HG02970 (cell line): ENCODE measurements at regions not wholly inside any gene's neighbourhood (a gene's known extent, or its start where the extent isn't known, plus 50 kb on each side); places are given as distances from the start of the nearest gene placed in this dataset.
"Not testable (repeated sequence)": the region's sequence is repeated elsewhere in the genome, so short reads cannot be mapped to it uniquely, and the experiment has no call there.

ENCODE experiments used
- ATAC-seq: cut with Tn5 transposase; IDR thresholded peaks from one replicate; pipeline ENCODE4 v1.9.1; 2021; ENCODE audit warnings: mild to moderate bottlenecking, moderate library complexity, moderate number of reproducible peaks; ENCODE audit not compliant: unreplicated experiment, low FRiP score

DNA sequence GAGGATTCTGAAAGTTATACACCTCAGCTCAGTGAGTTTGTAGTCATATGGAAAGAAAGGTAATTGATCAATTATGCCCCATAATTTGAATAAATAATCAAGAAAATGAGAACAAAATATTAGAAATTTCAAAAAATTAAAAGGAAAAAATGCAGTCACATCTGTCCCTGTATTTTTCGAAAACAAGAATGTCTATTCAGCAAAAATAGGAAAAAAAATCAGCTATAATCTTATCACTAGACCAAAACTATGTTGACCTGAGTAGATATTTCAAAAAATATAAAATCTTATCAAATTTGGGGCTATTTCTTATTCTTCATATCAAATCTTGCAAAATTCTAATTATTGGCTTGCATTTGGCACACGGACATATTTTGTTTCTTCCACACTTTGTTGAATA, 501.2 kb upstream of the CNTN3 start:
- no peak for ATAC-seq

DNA sequence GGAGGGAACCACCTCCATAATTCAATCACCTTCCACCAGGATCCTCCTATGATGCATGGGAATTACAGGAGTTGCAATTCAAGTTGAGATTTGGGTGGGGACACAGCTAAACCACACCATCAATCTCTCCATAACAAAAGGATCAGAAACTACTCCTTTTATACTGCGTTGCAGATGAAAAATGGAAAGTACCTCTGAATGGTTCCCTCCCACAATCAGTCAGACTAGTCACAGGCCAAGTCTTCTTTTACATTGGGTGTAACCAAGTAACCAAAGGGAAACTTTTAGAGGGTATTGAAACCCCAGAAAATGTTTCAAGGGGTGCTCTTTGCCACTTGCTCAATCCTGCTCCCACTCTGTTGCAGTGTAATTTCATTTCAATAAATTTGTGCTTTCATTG, 504.3 kb upstream of the CNTN3 start:
- no peak for ATAC-seq

DNA sequence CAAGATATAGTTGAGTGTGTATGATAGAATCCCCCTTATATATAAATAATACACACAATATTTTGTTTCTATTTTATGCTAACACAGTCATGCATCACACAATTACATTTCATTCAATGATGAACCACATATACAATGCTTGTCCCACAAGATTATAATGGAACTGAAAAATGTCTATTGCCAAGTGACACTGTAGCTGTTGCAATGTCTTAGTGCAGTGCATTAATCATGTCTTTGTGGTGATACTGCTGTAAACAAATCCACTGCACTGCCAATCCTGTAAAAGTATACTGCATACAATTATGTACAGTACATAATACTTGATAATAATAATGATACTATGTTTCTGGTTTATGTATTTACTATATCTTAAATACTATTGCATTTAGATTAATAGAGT, 512.1 kb upstream of the CNTN3 start:
- ATAC-seq = no peak

DNA sequence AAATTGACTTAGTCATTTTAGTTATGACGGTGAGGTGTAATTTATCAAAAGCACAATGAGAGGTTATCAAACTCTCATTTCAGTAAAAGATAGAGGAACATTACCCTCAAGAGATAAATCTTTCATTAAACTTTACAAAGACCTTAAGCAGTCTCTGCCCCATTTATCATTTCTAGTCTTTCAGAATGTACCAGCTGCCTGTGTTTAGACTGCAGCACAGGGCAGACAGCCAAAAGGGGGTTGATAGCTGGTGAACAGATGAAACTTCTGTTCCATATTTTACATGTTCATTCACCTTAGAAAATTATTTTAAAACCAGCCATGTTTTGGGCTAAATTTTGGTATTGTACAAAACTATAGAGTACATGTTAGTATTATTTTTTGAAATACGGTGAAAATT, 514.6 kb upstream of the CNTN3 start:
- ATAC-seq = no peak

DNA sequence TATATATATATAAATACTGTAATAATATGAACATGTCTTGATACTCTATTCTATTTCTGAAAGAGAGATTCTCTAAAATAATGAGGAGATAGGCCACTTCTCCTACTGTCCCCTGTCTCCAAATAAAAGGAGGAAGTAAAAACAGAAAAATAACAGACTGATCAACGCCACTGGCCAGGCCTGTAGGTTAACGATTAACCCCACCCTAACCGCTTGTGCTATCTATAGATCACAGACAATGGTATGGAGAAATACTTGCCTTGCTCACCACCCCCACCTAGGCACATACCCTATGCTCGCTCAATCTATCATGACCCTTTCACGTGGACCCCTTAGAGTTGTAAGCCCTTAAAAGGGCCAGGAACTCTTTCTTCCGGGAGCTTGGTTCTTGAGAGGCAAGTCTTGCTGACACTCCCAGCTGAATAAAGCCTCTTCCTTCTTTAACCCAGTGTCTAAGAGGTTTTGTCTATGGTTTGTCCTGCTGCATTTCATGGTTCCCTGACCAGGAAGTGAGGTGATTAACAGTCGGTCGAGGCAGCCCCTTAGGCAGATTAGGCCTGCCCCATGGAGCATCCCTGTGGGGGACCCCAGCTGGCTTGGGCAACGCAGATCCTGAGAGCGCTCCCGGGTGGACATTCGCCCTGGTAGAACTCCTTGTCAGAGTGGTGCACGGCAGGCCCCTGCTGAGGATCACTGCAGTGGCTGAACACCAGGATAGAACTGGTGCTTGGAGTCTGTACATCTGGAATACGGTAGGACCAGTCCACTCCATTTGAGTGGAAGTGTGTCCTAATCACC, 521.8 kb upstream of the CNTN3 start:
- no peak for ATAC-seq

DNA sequence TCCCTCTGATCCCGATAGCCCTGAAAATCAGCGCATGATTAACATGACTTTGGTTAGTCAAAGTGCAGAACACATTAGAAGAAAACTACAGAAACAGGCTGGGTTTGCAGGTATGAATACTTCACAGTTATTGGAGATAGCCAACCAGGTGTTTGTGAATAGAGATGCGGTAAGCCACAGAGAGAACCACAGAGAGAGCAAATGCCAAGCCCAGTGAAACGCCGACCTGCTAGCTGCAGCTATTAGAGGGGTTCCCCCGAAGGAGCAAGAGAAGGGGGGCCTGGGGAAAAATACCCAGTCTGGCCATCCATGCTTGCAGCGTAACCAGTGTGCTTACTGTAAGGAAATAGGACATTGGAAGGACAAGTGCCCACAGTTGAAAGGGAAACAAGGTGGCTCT, 523.9 kb upstream of the CNTN3 start:
- ATAC-seq = no peak

DNA sequence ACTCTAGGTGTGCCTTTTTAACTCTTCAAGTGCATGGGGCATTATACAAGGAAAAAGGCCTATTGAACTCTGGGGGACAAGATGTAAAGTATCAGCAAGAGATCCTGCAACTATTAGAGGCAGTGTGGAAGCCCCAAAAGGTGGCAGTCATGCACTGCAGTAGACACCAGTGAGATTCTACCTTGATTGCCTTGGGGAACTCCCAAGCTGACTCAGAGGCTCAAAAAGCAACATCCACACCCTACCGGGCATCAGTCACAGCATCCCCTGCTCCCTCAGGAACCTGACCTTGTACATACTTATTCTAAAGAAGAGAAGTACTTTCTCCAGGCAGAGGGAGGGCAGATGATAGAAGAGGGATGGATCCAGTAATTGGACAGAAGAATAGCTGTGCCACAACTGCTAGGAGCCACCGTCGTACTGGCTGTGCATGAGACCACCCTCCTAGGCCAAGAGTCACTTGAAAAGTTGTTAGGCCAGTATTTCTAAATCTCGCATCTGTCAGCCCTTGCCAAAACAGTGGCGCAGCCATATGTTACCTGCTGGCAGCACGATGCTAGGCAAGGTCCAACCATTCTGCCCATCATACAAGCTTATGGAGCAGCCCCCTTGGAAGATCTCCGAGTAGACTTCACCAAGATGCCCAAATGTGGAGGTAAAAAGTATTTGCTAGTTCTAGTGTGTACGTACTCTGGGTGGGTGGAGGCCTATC, 523.1 kb upstream of the FRG2C start:
- ATAC-seq = no peak

DNA sequence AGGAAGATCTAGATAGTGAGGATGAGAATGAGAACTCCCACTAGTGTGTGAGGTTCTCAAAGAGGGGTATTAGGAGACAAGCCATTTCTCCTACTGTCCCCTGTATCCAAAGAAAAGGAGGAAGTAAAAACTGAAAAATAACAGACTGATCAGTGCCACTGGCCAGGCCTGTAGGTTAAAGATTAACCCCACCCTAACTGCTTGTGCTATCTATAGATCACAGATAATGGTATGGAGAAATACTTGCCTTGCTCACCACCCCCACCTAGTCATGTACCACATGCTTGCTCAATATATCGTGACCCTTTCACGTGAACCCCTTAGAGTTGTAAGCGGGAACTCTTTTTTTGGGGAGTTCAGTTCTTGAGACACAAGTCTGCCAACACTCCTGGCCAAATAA, 519.7 kb upstream of the FRG2C start:
- no peak for ATAC-seq

DNA sequence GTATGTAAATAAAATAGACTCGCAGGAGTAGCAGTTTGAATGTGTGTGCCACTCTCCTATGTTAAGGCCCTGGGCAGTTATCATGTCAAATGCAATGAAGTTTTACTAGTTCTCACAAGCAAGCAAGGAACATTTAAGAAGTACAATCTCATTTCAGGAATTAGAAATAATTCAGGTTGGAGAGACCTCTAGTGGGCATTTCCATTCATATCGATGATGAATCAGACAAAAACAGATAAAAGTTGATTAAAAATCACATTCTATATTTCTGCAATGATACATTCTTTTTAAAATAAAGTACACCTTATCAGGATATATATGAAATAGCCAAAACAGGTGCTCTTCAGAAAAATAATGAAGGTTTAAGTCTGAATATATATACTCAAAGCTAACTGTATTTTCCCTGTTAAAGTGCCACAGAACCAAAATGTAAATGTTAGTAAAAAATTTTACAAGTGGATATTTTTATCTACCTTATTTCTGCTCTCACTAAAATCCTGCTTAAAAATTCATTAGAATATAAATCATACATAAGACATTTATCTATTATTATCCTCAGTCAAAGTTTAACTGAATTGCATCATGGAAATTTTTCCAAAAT, 492.4 kb upstream of the FRG2C start:
- no peak for ATAC-seq

DNA sequence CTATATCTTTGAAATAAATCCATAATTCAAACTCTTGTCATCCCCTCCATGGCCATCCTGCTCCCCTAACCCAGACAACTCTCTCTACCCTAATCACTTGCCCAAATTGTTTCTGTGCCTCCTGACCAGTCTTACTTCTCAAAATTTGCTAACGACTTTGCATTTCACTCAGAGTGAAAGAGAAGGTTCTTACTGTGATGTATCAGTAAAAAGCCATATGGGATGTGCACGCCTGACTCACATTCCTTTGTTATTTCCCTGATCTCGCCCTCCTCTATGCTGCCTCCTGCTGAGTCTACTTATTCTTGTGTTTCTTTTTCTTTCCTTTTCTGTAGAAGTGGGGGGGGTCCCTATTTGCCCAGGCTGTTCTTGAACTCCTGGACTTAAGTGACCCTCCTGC, 487.2 kb upstream of the FRG2C start:
- no peak for ATAC-seq

DNA sequence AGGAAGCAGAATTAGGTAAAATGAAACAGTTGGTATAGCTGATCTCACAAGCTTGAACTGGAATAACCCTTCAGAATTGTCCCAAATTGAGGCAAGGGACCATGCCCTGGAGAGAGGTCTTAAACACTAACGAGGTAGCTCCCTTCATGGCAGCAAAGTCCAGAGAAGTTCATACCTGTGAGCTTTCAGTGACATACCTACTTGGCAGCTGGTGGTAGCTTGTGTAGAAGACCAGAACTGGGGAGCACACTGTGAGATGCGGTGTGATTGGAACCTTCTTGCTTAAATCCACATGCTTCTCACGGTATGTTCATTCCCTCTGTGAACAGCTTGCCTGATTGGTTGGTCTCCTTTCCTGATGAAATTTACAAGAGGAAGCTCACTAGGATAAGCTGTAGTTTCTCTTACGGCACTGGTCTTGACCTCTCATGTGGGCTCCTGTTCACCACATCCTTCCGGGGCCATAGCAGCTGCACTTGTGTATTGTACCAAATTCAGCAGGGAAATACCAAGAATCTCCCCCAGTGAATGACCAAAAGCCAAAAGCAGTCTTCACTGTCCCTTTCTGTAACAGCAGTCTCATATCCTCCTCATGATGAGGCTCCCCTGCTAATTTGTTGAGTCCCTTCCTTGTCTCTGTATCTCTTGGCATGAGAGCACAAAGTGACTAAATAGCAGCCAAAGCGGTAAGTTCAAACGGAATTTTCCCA, 483.7 kb upstream of the FRG2C start:
- ATAC-seq = no peak

DNA sequence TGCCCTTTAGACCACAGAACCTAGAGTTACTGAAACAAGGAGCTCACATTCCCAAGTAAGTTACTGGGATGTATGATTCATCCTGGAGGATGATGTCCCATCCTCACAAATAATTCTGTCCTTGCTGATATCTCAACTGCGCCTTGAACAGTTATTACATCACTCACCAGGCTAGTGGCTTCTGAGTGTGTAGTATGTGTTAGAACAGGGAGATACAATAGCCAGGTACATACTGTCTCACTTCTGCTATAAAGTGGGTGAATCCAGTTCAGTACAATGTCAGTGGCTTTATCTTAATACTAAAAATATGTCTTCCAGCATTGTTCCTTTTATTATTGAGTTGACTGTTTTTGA, 483.2 kb upstream of the FRG2C start:
- ATAC-seq = no peak

DNA sequence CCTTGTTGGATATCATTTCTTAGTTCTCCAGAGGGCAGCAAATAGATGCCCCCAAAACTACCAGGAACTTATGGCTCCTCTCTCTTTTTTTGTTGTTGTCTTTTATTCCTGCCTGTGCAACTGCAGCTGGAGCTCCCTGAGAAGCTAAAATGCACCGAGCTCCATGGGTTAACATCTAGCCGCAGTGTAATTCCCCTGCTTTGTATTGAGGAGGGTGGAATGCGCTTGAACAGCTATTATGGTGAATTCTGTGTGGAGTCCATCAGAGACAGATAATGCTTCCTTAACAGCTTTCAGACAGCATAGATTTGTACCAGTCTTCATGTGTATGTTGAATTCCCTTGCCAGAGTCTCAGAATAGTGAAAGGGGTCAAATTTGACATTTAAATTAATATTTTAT, 475.2 kb upstream of the FRG2C start:
- no peak for ATAC-seq

DNA sequence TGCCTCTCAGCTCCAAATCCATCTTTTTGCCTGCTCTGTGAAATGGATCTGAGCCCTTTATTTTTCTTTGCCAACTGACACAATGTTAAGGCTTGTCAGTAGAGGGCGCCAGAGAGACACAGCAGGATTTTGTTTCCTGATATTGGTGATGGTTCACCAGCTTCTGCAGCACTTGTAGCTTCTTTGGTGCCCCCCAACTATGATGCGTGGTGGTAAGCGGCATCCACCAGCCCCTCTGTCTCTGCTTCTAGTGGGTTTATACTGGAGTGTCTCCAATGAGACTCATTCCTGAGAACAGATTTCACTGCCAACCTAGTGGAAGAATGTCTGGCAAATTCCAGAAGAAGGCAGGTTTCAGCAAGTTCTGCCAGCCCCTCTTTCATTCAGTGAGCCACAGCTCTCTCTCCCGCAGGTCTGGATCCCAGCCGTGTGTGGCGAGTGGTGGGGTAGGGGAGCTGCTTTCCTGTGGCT, 471.9 kb upstream of the FRG2C start:
- no peak for ATAC-seq

DNA sequence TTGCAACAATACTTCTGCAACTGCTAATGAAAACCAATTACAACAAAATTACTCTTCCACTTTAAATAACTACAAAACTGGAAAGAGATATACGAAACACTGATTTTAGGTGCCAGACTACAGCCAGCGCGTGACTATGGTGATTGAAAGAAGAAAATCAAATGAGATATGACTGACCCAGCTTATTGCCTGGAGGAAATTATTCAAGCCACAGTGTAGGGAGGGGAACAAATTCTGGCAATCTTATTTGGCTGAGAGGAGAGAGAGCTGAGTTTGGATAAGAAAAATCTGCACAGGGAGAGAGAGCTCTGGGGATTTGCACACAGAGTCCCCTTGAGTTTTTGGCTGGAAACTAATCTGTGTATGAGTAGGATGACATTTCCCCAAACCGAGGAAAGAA, 470.3 kb upstream of the FRG2C start:
- no peak for ATAC-seq

DNA sequence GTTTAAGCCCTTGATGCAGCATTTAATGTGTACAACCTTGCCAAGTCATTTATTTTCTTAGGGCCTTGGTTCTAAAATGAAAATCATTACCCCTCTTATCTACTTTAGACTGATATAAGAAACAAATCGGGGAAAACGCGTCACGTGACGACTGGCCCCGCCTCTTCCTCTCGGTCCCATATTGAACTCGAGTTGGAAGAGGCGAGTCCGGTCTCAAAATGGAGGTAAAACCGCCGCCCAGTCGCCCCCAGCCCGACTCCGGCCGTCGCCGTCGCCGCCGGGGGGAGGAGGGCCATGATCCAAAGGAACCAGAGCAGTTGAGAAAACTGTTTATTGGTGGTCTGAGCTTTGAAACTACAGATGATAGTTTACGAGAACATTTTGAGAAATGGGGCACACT, 449.8 kb upstream of the FRG2C start:
- not testable (repeated sequence) for ATAC-seq

DNA sequence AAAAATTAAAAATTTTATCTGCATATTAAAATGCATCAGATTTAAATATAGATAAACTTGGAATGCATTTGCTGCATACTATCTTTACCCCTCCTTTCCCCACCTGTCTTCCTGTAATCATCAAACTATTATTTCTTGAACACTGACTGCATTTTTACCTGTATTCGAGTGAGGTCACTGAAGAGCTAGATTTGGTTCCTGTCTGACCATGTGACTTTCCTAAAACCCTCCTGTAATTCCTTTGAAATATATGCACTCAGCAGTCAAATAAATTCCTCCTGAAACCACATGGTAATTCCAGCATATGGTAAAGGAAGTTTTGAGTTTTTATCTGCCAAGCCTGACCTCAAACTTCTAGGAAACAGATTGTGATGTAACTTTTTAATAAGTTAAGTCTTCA, 445.6 kb upstream of the FRG2C start:
- no peak for ATAC-seq

DNA sequence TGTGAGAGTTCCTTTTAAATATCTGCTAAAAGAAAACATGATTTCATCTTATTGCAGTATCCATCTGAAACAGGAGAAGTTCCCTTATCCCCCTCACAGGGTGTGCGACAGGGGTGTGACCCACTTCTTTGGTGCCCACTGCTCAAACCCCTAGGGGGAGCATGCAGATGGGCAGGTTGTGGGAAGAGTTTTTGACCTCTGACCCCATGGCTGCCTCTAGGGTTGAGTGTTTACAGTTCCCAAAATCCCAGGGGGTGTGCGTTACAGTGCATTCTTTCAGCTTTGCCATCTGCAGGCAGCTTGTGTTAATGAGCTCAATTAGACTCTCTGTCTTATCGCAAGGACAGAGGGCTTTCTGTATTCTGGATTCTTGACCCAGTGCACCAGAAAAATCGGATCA, 443.2 kb upstream of the FRG2C start:
- no peak for ATAC-seq

DNA sequence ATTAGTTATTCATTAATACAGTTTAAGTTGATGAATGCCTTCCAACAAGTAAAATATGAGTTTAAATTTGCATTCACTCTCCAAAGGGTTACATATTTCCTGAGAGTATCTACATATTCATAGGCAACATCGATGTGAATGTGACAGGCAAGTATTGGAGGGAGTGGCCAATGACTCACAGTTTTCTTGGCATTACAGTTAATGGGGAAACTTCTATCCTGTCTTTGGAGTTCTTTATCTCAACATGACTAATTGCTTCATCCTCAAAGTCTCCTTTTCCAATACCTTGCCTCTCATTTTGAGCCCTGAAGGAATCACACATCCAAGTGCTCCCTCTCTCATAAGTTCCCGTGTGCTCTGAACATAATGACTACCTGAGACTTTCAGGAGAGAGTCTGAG, 439.7 kb upstream of the FRG2C start:
- ATAC-seq = no peak

DNA sequence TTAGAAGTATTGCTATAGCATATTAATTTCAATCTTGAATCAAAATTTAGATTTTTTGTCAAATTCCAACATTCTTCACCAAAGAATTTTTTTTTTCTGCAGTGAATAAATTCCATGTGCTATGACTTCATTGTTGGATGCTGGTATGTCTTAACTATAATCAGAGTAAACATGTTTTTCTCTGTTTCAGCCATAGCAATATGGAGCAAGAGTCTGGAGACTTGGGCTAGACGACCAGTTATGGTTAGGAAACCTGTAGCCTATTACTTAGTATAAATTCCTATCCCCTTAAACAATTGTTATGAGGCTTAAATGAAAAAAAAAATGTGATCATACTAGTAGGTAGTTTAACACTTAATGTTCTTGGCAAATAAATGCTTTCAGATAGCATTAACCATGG, 431.9 kb upstream of the FRG2C start:
- no peak for ATAC-seq

DNA sequence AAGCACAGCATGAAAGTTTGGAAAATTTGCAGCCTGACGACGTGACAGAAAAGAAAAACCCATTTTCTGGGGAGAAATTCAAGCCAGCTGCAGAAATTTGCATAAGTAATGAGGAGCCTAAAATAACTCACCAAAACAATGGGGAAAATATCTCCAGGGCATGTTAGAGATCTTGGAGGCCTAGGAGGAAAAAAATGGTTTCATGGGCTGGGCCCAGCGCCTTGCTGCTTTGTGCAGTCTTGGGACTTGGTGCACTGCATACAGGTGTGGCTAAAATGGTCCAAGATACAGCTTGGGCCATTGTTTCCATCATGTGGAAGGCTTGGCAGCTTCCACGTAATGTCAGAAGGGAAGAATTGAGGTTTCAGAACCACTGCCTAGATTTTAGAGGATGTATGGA, 428.5 kb upstream of the FRG2C start:
- no peak for ATAC-seq
